RWPE1 (cell line): ENCODE measurements at regions not wholly inside any gene's neighbourhood (a gene's known extent, or its start where the extent isn't known, plus 50 kb on each side); places are given as distances from the start of the nearest gene placed in this dataset.

Source experiments
- CTCF ChIA-PET: fragments of 350-600 bp; sonication (Branson Sonifier 250); formaldehyde crosslinking; extraction: SDS; loops from one replicate; lab custom pipeline; 2021; lab: Yijun Ruan, JAX
- POLR2A ChIA-PET: fragments of 400-600 bp; formaldehyde crosslinking; extraction: SDS; loops from one replicate; lab custom pipeline; 2020; ENCODE audit warnings: antibody characterized with exemption; ENCODE audit not compliant: low non-redundant PET; lab: Yijun Ruan, JAX
- DNase-seq: peaks from one replicate; pipeline ENCODE4 v3.0.0; 2012; ENCODE audit warnings: low spot score
- H3K27ac ChIP-seq: fragments of 450-650 bp; 2 replicates; pipeline ENCODE4 v1.5.1; 2017
- TF ChIP-seq, protein P1 (sequence below): fragments of 450-650 bp; conservative IDR thresholded peaks from 2 replicates; pipeline ENCODE4 v1.5.1; 2017; ENCODE audit warnings: low read depth, mild to moderate bottlenecking

DNA sequence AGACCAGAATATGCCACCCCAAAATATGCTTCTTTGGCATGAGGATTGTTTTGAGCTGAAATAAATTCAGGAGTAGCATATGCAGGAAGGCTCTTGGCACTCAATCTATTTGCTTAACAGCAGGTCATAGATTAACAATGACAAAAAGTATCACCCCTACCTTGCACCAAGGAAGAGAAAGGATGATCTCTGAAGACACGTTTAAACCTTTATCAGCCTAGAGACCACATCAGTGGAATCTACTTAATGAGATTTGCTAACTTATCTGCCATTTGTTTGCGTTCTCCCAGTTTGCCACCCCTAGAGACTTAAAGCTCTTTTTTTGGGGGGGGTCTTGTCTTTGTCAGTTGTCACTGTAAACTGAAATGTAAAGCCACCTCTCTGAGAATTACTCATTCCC is 1278.7 kb upstream of the USP15 start:
- no peak overlapping the region for H3K27ac ChIP-seq
- no peak for DNase-seq
- ChIA-PET POLR2A (no interaction called here), CTCF (no interaction called here)
- TF ChIP-seq, protein P1, sequence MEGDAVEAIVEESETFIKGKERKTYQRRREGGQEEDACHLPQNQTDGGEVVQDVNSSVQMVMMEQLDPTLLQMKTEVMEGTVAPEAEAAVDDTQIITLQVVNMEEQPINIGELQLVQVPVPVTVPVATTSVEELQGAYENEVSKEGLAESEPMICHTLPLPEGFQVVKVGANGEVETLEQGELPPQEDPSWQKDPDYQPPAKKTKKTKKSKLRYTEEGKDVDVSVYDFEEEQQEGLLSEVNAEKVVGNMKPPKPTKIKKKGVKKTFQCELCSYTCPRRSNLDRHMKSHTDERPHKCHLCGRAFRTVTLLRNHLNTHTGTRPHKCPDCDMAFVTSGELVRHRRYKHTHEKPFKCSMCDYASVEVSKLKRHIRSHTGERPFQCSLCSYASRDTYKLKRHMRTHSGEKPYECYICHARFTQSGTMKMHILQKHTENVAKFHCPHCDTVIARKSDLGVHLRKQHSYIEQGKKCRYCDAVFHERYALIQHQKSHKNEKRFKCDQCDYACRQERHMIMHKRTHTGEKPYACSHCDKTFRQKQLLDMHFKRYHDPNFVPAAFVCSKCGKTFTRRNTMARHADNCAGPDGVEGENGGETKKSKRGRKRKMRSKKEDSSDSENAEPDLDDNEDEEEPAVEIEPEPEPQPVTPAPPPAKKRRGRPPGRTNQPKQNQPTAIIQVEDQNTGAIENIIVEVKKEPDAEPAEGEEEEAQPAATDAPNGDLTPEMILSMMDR = no peak

DNA sequence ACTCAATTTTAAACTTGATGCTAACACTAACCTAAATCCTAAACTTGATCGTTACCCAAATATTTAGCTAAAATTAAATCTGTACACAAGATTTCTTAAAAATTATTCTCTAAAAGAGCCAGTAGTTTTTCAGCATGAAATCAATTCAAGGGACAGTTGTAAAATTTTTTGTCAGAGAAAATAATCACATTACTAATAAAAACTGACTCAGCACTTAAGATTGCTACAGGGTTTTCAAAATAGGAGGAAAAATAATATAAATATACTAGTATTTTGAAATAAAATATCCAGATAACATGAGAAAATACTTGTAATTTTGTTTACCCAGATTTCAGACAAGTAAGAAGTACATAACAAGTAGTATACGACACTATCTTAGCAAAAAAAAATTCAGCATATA is 1268.1 kb upstream of the USP15 start:
- TF ChIP-seq, protein P1 = no peak
- POLR2A ChIA-PET = no interaction called here
- DNase-seq = no peak
- CTCF ChIA-PET = no interaction called here
- H3K27ac ChIP-seq = no peak overlapping the region

DNA sequence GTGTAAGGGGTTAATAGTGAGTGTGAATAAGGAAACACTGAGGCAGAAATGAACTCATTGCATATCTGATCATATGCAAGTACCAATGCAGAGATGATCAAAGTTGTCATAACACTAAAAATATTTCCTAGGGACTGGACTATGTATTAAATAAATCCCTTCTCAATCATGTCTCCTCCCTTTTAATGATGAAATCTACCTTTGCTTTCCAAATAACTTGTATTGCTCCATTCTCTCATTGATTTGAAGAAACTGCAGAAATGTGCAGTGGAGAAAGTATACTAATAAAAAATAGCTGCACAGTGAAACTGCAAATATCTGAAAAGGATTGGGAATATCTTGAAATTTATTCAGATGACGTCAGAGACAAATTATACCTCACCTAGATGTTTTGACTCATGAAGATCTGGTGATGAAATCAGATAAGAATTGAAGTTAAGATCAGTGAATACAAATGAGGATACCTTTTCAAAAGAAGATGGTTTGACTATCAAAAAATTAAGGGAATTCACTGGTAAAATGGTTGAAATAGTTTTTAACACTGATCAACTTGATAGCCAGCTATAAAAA is 1264.9 kb upstream of the USP15 start:
- no peak overlapping the region for H3K27ac ChIP-seq
- ChIA-PET POLR2A (no interaction called here), CTCF (no interaction called here)
- TF ChIP-seq, protein P1 = no peak
- no peak for DNase-seq

DNA sequence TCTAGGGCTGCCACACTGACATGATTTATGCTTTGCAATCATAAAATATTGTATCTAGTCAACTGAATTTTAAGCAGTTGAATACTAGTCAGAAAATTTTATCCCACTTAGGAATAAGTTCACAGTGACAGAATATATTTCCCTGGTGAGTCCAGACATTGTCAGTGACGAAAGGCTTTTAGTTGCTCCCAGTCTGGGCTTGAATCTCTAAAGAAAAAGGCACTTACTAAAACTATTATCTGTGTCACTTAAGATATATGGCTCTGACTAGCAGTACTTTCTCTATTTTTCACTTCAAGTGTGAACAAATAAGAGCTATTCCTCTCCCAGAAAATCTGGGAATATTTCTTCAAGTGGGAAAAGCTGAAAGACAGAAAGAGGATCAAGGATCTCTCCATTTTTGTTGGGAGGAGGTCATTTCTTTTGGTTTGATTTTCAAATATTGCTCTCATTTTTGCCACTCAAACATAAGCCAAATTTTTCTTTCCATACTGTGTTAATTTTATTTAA is 1262.3 kb upstream of the USP15 start:
- TF ChIP-seq, protein P1 = no peak
- POLR2A ChIA-PET = no interaction called here

DNA sequence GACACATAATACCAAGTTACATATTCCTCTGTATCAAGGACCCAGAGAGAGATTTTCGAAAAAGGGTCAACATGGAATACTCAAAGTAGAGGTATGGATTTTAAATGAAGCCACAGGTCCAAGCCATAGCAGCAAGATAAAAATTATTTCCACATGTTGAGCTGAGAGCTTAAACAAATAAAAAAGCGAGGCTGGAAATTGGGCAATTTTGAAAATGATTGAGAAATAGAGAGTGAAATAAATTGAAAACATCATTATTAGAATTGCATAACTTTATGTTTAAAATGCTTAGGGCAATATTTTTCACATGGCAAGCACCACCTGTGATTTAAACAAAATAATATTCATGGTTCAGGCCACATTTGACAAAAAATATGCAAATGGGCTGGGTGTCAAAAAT is 1251.0 kb upstream of the USP15 start:
- ChIA-PET POLR2A (no interaction called here), CTCF (no interaction called here)
- no peak overlapping the region for H3K27ac ChIP-seq
- DNase-seq = no peak
- TF ChIP-seq, protein P1 = no peak

More for the DNA sequence above, 1262.3 kb upstream of the USP15 start:
- CTCF ChIA-PET = no interaction called here
- no peak overlapping the region for H3K27ac ChIP-seq
- no peak for DNase-seq

DNA sequence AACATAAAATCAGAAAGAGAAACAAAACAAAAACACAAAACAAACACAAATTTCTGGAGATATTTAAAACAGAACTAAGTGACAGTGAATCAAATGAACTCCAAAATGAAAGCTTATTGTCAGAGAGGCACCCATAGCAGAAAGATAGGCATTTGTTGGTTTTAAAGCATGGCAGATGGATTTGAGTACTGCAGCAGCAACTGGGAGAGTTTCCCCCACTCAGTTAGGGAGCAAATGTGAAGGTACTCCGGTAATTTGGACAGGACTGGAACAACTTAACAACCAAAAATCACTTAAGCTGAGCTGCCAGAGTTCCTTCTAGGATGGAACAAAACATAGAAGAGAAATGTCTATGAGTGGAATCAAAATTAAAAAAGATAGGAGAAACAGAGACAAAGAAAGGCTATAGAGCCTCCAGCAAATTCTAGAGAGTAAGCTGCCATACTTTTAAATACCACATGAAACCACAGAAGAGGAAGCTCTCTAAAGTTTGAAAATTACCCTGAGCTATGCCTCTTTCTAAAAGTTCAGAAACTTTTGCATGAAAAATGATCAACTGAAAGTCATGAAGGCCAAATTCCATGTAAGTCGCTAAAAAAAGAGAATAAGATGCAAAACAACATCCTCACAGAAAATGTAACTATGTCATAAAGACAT is 1248.3 kb upstream of the USP15 start:
- POLR2A ChIA-PET = no interaction called here
- CTCF ChIA-PET = interaction anchor here (0.6 to 0.7 kb wide), 2 partner anchors 1368 to 1666 kb away, joined by 3 read pairs; no protein-coding TSS in a partner anchor
- TF ChIP-seq, protein P1 = no peak
- H3K27ac ChIP-seq = no peak overlapping the region
- DNase-seq = no peak
